Heart left ventricle (tissue), 13 donors: ENCODE measurements at regions not wholly inside any gene's neighbourhood (a gene's known extent, or its start where the extent isn't known, plus 50 kb on each side); places are given as distances from the start of the nearest gene placed in this dataset.

Experiments used
- POLR2A ChIP-seq, 2 donors: fragments of 450-650 bp; IDR thresholded peaks; one replicate each; pipeline ENCODE4 v1.6.1; 2017; ENCODE audit warnings: antibody characterized with exemption in 2 of 2, mild to moderate bottlenecking in 2 of 2, moderate library complexity in 2 of 2
- TF ChIP-seq, protein P1 (sequence below), 12 donors: fragments of 200-600 bp; sonication (generic) in 4 of 12; IDR thresholded peaks; one replicate each; pipeline versions ENCODE4 v1.5.0 to v1.8.0; 2018 to 2022; ENCODE audit warnings: antibody characterized with exemption in 12 of 12, mild to moderate bottlenecking in 5 of 12
- donor health status: ischemic (EF 13 %, LVEDD 7.1; RV severe dilation, severe dysfunction).
- donor health status: DM: no; HTN: yes; CAD: no.
- donor health status: DM: no; HTN: no; CAD: no.
- donor health status: ischemic (EF 25% LVEDD 6.9; RV normal size, moderate dysfunction).
- donor health status: ischemic (EF 25% LVEDD 5.7; RV mildly dilated, moderate dysfunction).
- donor health status: ischemic (EF 35%, LVEDD 5.7; RV mildly dilated, moderate dysfunction).
- donor health status: nonischemic (EF 11% LVEDD 7.7; RV severe dilation, severe dysfunction).
- donor health status: DM: yes; HTN: yes; CAD: no.
- donor health status: PGD.
- donor health status: ischemic (EF 29% LVEDD 5.4; RV normal size, mild dysfunction).
- donor health status: nonischemic (EF 23%, LVEDD 6.1; RV moderate dilation, normal function).

DNA sequence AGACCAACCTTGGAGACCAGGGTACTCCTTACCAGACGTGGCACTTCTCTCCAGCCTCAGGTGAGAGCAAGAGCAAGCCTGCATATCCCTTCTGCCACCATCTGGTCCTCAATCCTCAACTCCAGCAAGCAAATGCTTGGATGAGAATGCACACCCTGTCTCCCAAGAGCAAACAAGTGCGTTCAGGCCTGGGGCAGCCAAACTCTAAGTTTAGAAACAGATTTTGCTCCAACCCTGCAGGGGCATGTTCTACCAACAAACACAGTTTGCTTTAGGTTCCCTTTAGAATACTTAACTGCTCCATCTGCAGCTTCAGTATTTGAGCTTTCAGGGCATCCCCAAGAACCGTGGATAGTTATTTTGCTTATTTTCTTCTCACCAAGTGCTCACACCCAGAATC is 55.9 kb upstream of the FICD start:
- TF ChIP-seq, protein P1, sequence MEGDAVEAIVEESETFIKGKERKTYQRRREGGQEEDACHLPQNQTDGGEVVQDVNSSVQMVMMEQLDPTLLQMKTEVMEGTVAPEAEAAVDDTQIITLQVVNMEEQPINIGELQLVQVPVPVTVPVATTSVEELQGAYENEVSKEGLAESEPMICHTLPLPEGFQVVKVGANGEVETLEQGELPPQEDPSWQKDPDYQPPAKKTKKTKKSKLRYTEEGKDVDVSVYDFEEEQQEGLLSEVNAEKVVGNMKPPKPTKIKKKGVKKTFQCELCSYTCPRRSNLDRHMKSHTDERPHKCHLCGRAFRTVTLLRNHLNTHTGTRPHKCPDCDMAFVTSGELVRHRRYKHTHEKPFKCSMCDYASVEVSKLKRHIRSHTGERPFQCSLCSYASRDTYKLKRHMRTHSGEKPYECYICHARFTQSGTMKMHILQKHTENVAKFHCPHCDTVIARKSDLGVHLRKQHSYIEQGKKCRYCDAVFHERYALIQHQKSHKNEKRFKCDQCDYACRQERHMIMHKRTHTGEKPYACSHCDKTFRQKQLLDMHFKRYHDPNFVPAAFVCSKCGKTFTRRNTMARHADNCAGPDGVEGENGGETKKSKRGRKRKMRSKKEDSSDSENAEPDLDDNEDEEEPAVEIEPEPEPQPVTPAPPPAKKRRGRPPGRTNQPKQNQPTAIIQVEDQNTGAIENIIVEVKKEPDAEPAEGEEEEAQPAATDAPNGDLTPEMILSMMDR (IDR thresholded peaks at IDR 0.05): no peak
- no peak for TF ChIP-seq POLR2A (IDR thresholded peaks at IDR 0.05)
